Astrocyte (in vitro differentiated cells and primary cell): ENCODE measurements at regions not wholly inside any gene's neighbourhood (a gene's known extent, or its start where the extent isn't known, plus 50 kb on each side); places are given as distances from the start of the nearest gene placed in this dataset.
"Not testable (repeated sequence)": the region's sequence is repeated elsewhere in the genome, so short reads cannot be mapped to it uniquely, and the experiment has no call there.

Experiments used
- DNase-seq: peaks from one replicate; pipeline ENCODE4 v3.0.0-alpha.2; 2010; ENCODE audit warnings: low read depth
- FAIRE-seq: peaks from 2 replicates; lab custom pipeline; 2011; peaks lifted over from hg19 to GRCh38; lab: Jason Lieb, UNC
- H2AFZ ChIP-seq: 2 replicates; pipeline ENCODE4 v1.6.0; 2012; ENCODE audit warnings: low read depth, low read length, inconsistent platforms
- H3K27ac ChIP-seq: 2 replicates; pipeline ENCODE4 v1.5.1; 2011; ENCODE audit warnings: low read depth, low read length, inconsistent platforms
- H3K27me3 ChIP-seq: 2 replicates; pipeline ENCODE4 v1.6.0; 2011; ENCODE audit warnings: low read length, inconsistent platforms; ENCODE audit not compliant: insufficient read depth
- H3K36me3 ChIP-seq: 2 replicates; pipeline ENCODE4 v1.5.1; 2011; ENCODE audit warnings: low read length, inconsistent platforms; ENCODE audit not compliant: insufficient read depth
- H3K4me1 ChIP-seq: 2 replicates; pipeline ENCODE4 v1.5.1; 2011; ENCODE audit warnings: low read length, inconsistent platforms; ENCODE audit not compliant: insufficient read depth
- H3K4me2 ChIP-seq: 2 replicates; pipeline ENCODE4 v1.6.0; 2012; ENCODE audit warnings: low read length, inconsistent platforms
- H3K4me3 ChIP-seq: 2 replicates; pipeline ENCODE4 v1.5.1; 2011; ENCODE audit warnings: low read depth, mild to moderate bottlenecking, low read length, inconsistent platforms; ENCODE audit not compliant: insufficient read depth
- H3K79me2 ChIP-seq: 2 replicates; pipeline ENCODE4 v1.6.0; 2012; ENCODE audit warnings: mild to moderate bottlenecking, low read length, inconsistent platforms; ENCODE audit not compliant: insufficient read depth
- H3K9ac ChIP-seq: 2 replicates; pipeline ENCODE4 v1.6.0; 2012; ENCODE audit warnings: mild to moderate bottlenecking, low read length, inconsistent platforms
- H3K9me3 ChIP-seq: 2 replicates; pipeline ENCODE4 v1.5.1; 2012; ENCODE audit warnings: low read depth, mild to moderate bottlenecking, low read length, inconsistent platforms; ENCODE audit not compliant: insufficient read depth
- H4K20me1 ChIP-seq: 2 replicates; pipeline ENCODE4 v1.6.0; 2012; ENCODE audit warnings: low read length, inconsistent platforms; ENCODE audit not compliant: insufficient read depth
- H3K27ac Mint-ChIP-seq: one replicate; pipeline ENCODE4 v1.8.0; 2021; ENCODE audit warnings: mild to moderate bottlenecking, mixed read lengths; ENCODE audit not compliant: unreplicated experiment
- H3K27me3 Mint-ChIP-seq: one replicate; pipeline ENCODE4 v1.8.0; 2021; ENCODE audit warnings: low read depth, mixed read lengths; ENCODE audit not compliant: unreplicated experiment
- H3K36me3 Mint-ChIP-seq: one replicate; pipeline ENCODE4 v1.8.0; 2021; ENCODE audit warnings: low read depth, mixed read lengths; ENCODE audit not compliant: unreplicated experiment
- H3K4me1 Mint-ChIP-seq: one replicate; pipeline ENCODE4 v1.8.0; 2021; ENCODE audit warnings: low read depth, mixed read lengths; ENCODE audit not compliant: unreplicated experiment
- H3K4me3 Mint-ChIP-seq: one replicate; pipeline ENCODE4 v1.8.0; 2021; ENCODE audit warnings: mild to moderate bottlenecking, moderate library complexity, mixed read lengths; ENCODE audit not compliant: unreplicated experiment
- H3K9me3 Mint-ChIP-seq: one replicate; pipeline ENCODE4 v1.8.0; 2021; ENCODE audit warnings: mild to moderate bottlenecking, mixed read lengths; ENCODE audit not compliant: unreplicated experiment
- EZH2 ChIP-seq: IDR thresholded peaks from 2 replicates; pipeline ENCODE4 v1.6.1; 2012; ENCODE audit warnings: mild to moderate bottlenecking, low read length, inconsistent platforms; ENCODE audit not compliant: insufficient read depth
- TF ChIP-seq, protein P1 (sequence below): IDR thresholded peaks from 2 replicates; pipeline ENCODE4 v1.5.1; 2011; ENCODE audit warnings: low read depth, mild to moderate bottlenecking, inconsistent platforms, low read length, moderate library complexity; ENCODE audit not compliant: insufficient read depth

DNA sequence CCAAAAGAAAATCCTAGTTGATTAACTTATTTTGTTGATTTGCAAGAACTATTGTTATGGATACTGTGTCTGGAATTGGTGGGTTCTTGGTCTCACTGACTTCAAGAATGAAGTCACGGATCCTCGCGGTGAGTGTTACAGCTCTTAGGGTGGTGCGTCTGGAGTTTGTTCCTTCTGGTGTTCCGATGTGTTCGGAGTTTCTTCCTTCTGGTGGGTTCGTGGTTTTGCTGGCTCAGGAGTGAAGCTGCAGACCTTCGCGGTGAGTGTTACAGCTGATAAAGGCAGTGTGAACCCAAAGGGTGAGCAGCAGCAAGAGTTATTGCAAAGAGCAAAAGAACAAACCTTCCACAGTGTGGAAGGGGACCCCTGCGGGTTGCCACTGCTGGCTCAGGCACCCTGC lies 55.4 kb upstream of the P3H2 start:
- not testable (repeated sequence) for H3K27ac Mint-ChIP-seq, H3K4me1 Mint-ChIP-seq, DNase-seq, H3K27me3 ChIP-seq, FAIRE-seq, H3K79me2 ChIP-seq, H3K27ac ChIP-seq, H4K20me1 ChIP-seq, H2AFZ ChIP-seq, H3K36me3 Mint-ChIP-seq, H3K9me3 Mint-ChIP-seq, H3K36me3 ChIP-seq, H3K9ac ChIP-seq, H3K9me3 ChIP-seq, H3K4me3 ChIP-seq, H3K4me3 Mint-ChIP-seq, H3K4me2 ChIP-seq, H3K4me1 ChIP-seq, H3K27me3 Mint-ChIP-seq

GRCh38 chr3:190175490-190175889 lies 54.8 kb upstream of the P3H2 start:
- Histone ChIP-seq H4K20me1 (no peaks in the 10 kb centered on the region), H3K9ac (no peak overlapping the region), H3K36me3 (no peaks in the 10 kb centered on the region), H3K4me3 (no peak overlapping the region), H3K9me3 (no peaks in the 10 kb centered on the region), H3K27me3 (no peaks in the 10 kb centered on the region), H3K79me2 (no peaks in the 10 kb centered on the region), H2AFZ (no peak overlapping the region), H3K4me2 (no peak overlapping the region), H3K4me1 (no peaks in the 10 kb centered on the region), H3K27ac (no peak overlapping the region)
- Mint-ChIP-seq H3K4me1 (peaks cover 5% of the 10 kb centered on the region), H3K27ac (no peak overlapping the region), H3K27me3 (no peaks in the 10 kb centered on the region), H3K9me3 (peaks cover 2% of the 10 kb centered on the region), H3K4me3 (no peak overlapping the region), H3K36me3 (peaks cover 4% of the 10 kb centered on the region)
- TF ChIP-seq, protein P1, sequence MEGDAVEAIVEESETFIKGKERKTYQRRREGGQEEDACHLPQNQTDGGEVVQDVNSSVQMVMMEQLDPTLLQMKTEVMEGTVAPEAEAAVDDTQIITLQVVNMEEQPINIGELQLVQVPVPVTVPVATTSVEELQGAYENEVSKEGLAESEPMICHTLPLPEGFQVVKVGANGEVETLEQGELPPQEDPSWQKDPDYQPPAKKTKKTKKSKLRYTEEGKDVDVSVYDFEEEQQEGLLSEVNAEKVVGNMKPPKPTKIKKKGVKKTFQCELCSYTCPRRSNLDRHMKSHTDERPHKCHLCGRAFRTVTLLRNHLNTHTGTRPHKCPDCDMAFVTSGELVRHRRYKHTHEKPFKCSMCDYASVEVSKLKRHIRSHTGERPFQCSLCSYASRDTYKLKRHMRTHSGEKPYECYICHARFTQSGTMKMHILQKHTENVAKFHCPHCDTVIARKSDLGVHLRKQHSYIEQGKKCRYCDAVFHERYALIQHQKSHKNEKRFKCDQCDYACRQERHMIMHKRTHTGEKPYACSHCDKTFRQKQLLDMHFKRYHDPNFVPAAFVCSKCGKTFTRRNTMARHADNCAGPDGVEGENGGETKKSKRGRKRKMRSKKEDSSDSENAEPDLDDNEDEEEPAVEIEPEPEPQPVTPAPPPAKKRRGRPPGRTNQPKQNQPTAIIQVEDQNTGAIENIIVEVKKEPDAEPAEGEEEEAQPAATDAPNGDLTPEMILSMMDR: no peak
- no peak for TF ChIP-seq EZH2
- DNase-seq (peak; percentile 38), FAIRE-seq (no peak)

- no peak for DNase-seq
- Histone ChIP-seq H2AFZ (no peak overlapping the region), H3K9ac (no peak overlapping the region), H3K4me1 (no peaks in the 10 kb centered on the region), H4K20me1 (no peaks in the 10 kb centered on the region), H3K36me3 (no peaks in the 10 kb centered on the region), H3K4me3 (no peak overlapping the region), H3K27me3 (no peaks in the 10 kb centered on the region), H3K9me3 (no peaks in the 10 kb centered on the region), H3K27ac (no peak overlapping the region), H3K4me2 (no peak overlapping the region), H3K79me2 (no peaks in the 10 kb centered on the region)
- Mint-ChIP-seq H3K36me3 (peaks cover 4% of the 10 kb centered on the region), H3K27ac (no peak overlapping the region), H3K4me1 (peaks cover 5% of the 10 kb centered on the region), H3K4me3 (no peak overlapping the region), H3K27me3 (no peaks in the 10 kb centered on the region), H3K9me3 (peaks cover 2% of the 10 kb centered on the region)
- TF ChIP-seq, protein P1: no peak
- no peak for TF ChIP-seq EZH2
- FAIRE-seq: no peak
Observed at GRCh38 chr3:190174471-190174870, 53.8 kb upstream of the P3H2 start.
